GM23338 (cell line): ENCODE measurements at regions not wholly inside any gene's neighbourhood (a gene's known extent, or its start where the extent isn't known, plus 50 kb on each side); places are given as distances from the start of the nearest gene placed in this dataset.

Source experiments
- ATAC-seq: fragments of 200-7000 bp; cut with Tn5 transposase; 3 replicates; pipeline ENCODE4 v1.9.1; 2020
- DNase-seq: peaks from one replicate; pipeline ENCODE4 v3.0.0-alpha.2; 2015; ENCODE audit warnings: low spot score
- H2AFZ ChIP-seq: fragments of 200-600 bp; sonication (generic); 2 replicates; pipeline ENCODE4 v1.8.0; 2016; ENCODE audit warnings: antibody characterized with exemption, mild to moderate bottlenecking, moderate library complexity
- H3F3A ChIP-seq: fragments of 200-600 bp; sonication (generic); replicated peaks from 2 replicates; pipeline ENCODE4 v1.8.0; 2017; ENCODE audit warnings: antibody characterized with exemption, mixed run types, low read depth
- H3K27ac ChIP-seq: fragments of 200-600 bp; sonication (generic); 2 replicates; pipeline ENCODE4 v1.6.1; 2016; ENCODE audit warnings: low read depth
- H3K27me3 ChIP-seq: fragments of 200-600 bp; sonication (generic); 2 replicates; pipeline ENCODE4 v1.8.0; 2016; ENCODE audit warnings: mild to moderate bottlenecking, mixed run types, moderate library complexity; ENCODE audit not compliant: insufficient read depth
- H3K36me3 ChIP-seq: fragments of 200-600 bp; sonication (generic); 2 replicates; pipeline ENCODE4 v1.8.0; 2016; ENCODE audit warnings: mild to moderate bottlenecking; ENCODE audit not compliant: insufficient read depth
- H3K4me1 ChIP-seq: fragments of 200-600 bp; sonication (generic); 2 replicates; pipeline ENCODE4 v1.8.0; 2016; ENCODE audit warnings: mild to moderate bottlenecking, moderate library complexity; ENCODE audit not compliant: insufficient read depth
- H3K4me2 ChIP-seq: fragments of 200-600 bp; sonication (generic); 2 replicates; pipeline ENCODE4 v1.7.1; 2017; ENCODE audit warnings: mixed run types
- H3K4me3 ChIP-seq: fragments of 200-600 bp; sonication (generic); 2 replicates; pipeline ENCODE4 v1.6.1; 2016; ENCODE audit warnings: mixed run types
- H3K79me2 ChIP-seq: fragments of 200-600 bp; sonication (generic); replicated peaks from 2 replicates; pipeline ENCODE4 v1.8.0; 2017; ENCODE audit warnings: mild to moderate bottlenecking; ENCODE audit not compliant: insufficient read depth
- H3K9me2 ChIP-seq: fragments of 200-600 bp; sonication (generic); 2 replicates; pipeline ENCODE4 v1.8.0; 2017; ENCODE audit not compliant: insufficient read depth
- H4K20me1 ChIP-seq: fragments of 200-600 bp; sonication (generic); replicated peaks from 2 replicates; pipeline ENCODE4 v1.8.0; 2017; ENCODE audit warnings: mild to moderate bottlenecking; ENCODE audit not compliant: insufficient read depth
- H3K27ac Mint-ChIP-seq: 2 replicates; pipeline ENCODE4 v1.8.0; 2020; ENCODE audit warnings: inconsistent platforms, mild to moderate bottlenecking, moderate library complexity, mixed read lengths
- H3K27me3 Mint-ChIP-seq: 3 replicates; pipeline ENCODE4 v1.8.0; 2022; ENCODE audit warnings: low read depth, mild to moderate bottlenecking, moderate library complexity, mixed read lengths, inconsistent platforms; ENCODE audit not compliant: insufficient read depth, poor library complexity
- H3K36me3 Mint-ChIP-seq: 3 replicates; pipeline ENCODE4 v1.8.0; 2021; ENCODE audit warnings: low read depth, mild to moderate bottlenecking, inconsistent platforms, moderate library complexity, mixed read lengths
- H3K4me1 Mint-ChIP-seq: 3 replicates; pipeline ENCODE4 v1.8.0; 2020; ENCODE audit warnings: mild to moderate bottlenecking, inconsistent platforms, mixed read lengths
- H3K4me3 Mint-ChIP-seq: 3 replicates; pipeline ENCODE4 v1.8.0; 2021; ENCODE audit warnings: moderate library complexity, mild to moderate bottlenecking, inconsistent platforms, mixed read lengths
- H3K9me3 Mint-ChIP-seq: 3 replicates; pipeline ENCODE4 v1.8.0; 2020; ENCODE audit warnings: moderate library complexity, mild to moderate bottlenecking, inconsistent platforms, mixed read lengths
- CREB1 ChIP-seq: fragments of 250-450 bp; sonication (Bioruptor Pico); IDR thresholded peaks from 2 replicates; pipeline ENCODE4 v1.5.0; 2020; ENCODE audit warnings: low read depth, mild to moderate bottlenecking, moderate library complexity
- CTCF ChIP-seq, 2 experiments: fragments of 200-600 bp in 1 of 2; sonication (generic) in 1 of 2; conservative IDR thresholded peaks; 2 replicates each; pipeline versions ENCODE4 v1.5.1 to v1.6.1; 2016 to 2017; ENCODE audit warnings: antibody characterized with exemption in 2 of 2, low read depth in 2 of 2, mild to moderate bottlenecking in 2 of 2, moderate library complexity in 1 of 2
- ETS1 ChIP-seq: IDR thresholded peaks from 2 replicates; pipeline ENCODE4 v1.6.1; 2016; ENCODE audit warnings: antibody characterized with exemption
- EZH2 ChIP-seq: fragments of 200-600 bp; sonication (generic); IDR thresholded peaks from one replicate; pipeline ENCODE4 v1.8.0; 2017; ENCODE audit warnings: antibody characterized with exemption, mild to moderate bottlenecking, low read depth; ENCODE audit not compliant: unreplicated experiment
- JUNB ChIP-seq: IDR thresholded peaks from one replicate; pipeline ENCODE4 v1.6.1; 2016; ENCODE audit warnings: antibody characterized with exemption; ENCODE audit not compliant: unreplicated experiment
- NANOG ChIP-seq: IDR thresholded peaks from 2 replicates; pipeline ENCODE4 v1.6.1; 2016; ENCODE audit warnings: antibody characterized with exemption, borderline replicate concordance
- POLR2AphosphoS5 ChIP-seq: IDR thresholded peaks from 2 replicates; pipeline ENCODE4 v1.6.1; 2016; ENCODE audit warnings: antibody characterized with exemption, low read depth
- REST ChIP-seq: IDR thresholded peaks from one replicate; pipeline ENCODE4 v1.6.1; 2018; ENCODE audit warnings: antibody characterized with exemption; ENCODE audit not compliant: unreplicated experiment
- STAT1 ChIP-seq: IDR thresholded peaks from one replicate; pipeline ENCODE4 v1.6.1; 2016; ENCODE audit warnings: antibody characterized with exemption; ENCODE audit not compliant: unreplicated experiment
- ZNF114 ChIP-seq: fragments of 250-450 bp; sonication (Bioruptor Pico); IDR thresholded peaks from 2 replicates; pipeline ENCODE4 v1.5.0; 2020; ENCODE audit warnings: mild to moderate bottlenecking, moderate library complexity
- ZNF331 ChIP-seq: fragments of 250-450 bp; sonication (Bioruptor Pico); IDR thresholded peaks from 2 replicates; pipeline ENCODE4 v1.5.0; 2020; ENCODE audit warnings: low read depth, mild to moderate bottlenecking, moderate library complexity
- ZNF462 ChIP-seq: fragments of 250-450 bp; sonication (Bioruptor Pico); IDR thresholded peaks from 2 replicates; pipeline ENCODE4 v1.5.0; 2020; ENCODE audit warnings: mild to moderate bottlenecking, moderate library complexity

GRCh38 chr1:163885510-163885909, 563.8 kb downstream of the NUF2 start:
- DNase-seq = no peak
- Histone ChIP-seq H3K27ac (no peak overlapping the region), H3F3A (peaks cover 6% of the 10 kb centered on the region; the same call in 1 of the 2 replicates), H3K9me2 (peaks cover 12% of the 10 kb centered on the region; the same call in 1 of the 2 replicates), H3K4me2 (no peak overlapping the region), H3K79me2 (no peaks in the 10 kb centered on the region), H4K20me1 (no peaks in the 10 kb centered on the region), H3K4me3 (no peak overlapping the region), H3K4me1 (peaks cover 14% of the 10 kb centered on the region; the same call in 1 of the 2 replicates), H3K36me3 (no peaks in the 10 kb centered on the region), H2AFZ (0 out of 2 replicates have a peak overlapping the region, but pooled peaks have one; percentile 35), H3K27me3 (no peaks in the 10 kb centered on the region)
- Mint-ChIP-seq H3K9me3 (no peaks in the 10 kb centered on the region), H3K4me1 (peaks cover 15% of the 10 kb centered on the region), H3K27ac (no peak overlapping the region), H3K4me3 (no peak overlapping the region), H3K36me3 (no peaks in the 10 kb centered on the region; the same call in 2 of the 3 replicates), H3K27me3 (no peaks in the 10 kb centered on the region)
- ATAC-seq = no peak
- TF ChIP-seq ZNF114 (no peak), REST (no peak), ZNF462 (CRISPR knock-in tag) (no peak), STAT1 (no peak), JUNB (no peak), POLR2AphosphoS5 (no peak), EZH2 (no peak), ETS1 (no peak), NANOG (no peak), CTCF (conservative IDR thresholded peaks at IDR 0.05; ENCODE audit: low read depth in 2 of 2) (no peak), CREB1 (CRISPR knock-in tag) (no peak), ZNF331 (no peak)
